ENCODE measurements at regions not wholly inside any gene's neighbourhood (a gene's known extent, or its start where the extent isn't known, plus 50 kb on each side); places are given as distances from the start of the nearest gene placed in this dataset.

GRCh38 chr11:15547685-15548084 is 433.0 kb downstream of the INSC start:
- DNase-seq: no peak

GRCh38 chr11:15551901-15552851 is 437.5 kb downstream of the INSC start:
- no peak for DNase-seq

- DNase-seq: no peak
Observed at GRCh38 chr11:15555161-15555560, 440.4 kb downstream of the INSC start.

- no peak for DNase-seq
Observed at GRCh38 chr11:15557457-15558230, 442.9 kb downstream of the INSC start.

- no peak for DNase-seq
Observed at GRCh38 chr11:15558513-15559181, 443.9 kb downstream of the INSC start.

GRCh38 chr11:15560689-15561467 is 446.2 kb downstream of the INSC start:
- DNase-seq: no peak

- DNase-seq: no peak
Observed at GRCh38 chr11:15562230-15562629, 447.5 kb downstream of the INSC start.

GRCh38 chr11:15563054-15563453 is 448.3 kb downstream of the INSC start:
- no peak for DNase-seq

GRCh38 chr11:15565880-15566279 is 451.2 kb downstream of the INSC start:
- DNase-seq: no peak

- no peak for DNase-seq
Observed at GRCh38 chr11:15568440-15568839, 453.7 kb downstream of the INSC start.

- no peak for DNase-seq
Observed at GRCh38 chr11:15569305-15570025, 454.7 kb downstream of the INSC start.

GRCh38 chr11:15575409-15575808 is 460.7 kb downstream of the INSC start:
- no peak for DNase-seq

- no peak for DNase-seq
Observed at GRCh38 chr11:15576769-15577168, 462.0 kb downstream of the INSC start.

- DNase-seq: no peak
Observed at GRCh38 chr11:15577519-15577918, 462.8 kb downstream of the INSC start.

GRCh38 chr11:15579287-15580001 is 464.7 kb downstream of the INSC start:
- DNase-seq: no peak

GRCh38 chr11:15580056-15580774 is 465.5 kb downstream of the INSC start:
- no peak for DNase-seq

GRCh38 chr11:15580775-15581095 is 466.0 kb downstream of the INSC start:
- no peak for DNase-seq

GRCh38 chr11:15584158-15584557 is 469.4 kb downstream of the INSC start:
- no peak for DNase-seq

GRCh38 chr11:15585602-15586331 is 471.0 kb downstream of the INSC start:
- DNase-seq: no peak
